ENCODE measurements at regions not wholly inside any gene's neighbourhood (a gene's known extent, or its start where the extent isn't known, plus 50 kb on each side); places are given as distances from the start of the nearest gene placed in this dataset.
"Not testable (repeated sequence)": the region's sequence is repeated elsewhere in the genome, so short reads cannot be mapped to it uniquely, and the experiment has no call there.

- Histone ChIP-seq H3K36me3 (no peaks in the 10 kb centered on the region), H3K27ac (no peak overlapping the region), H3K9me3 (no peaks in the 10 kb centered on the region), H3K27me3 (no peaks in the 10 kb centered on the region), H3K4me1 (no peaks in the 10 kb centered on the region), H3K4me3 (no peak overlapping the region)
- 88 to 91% methylated on average over 8 of the region's 8 CpGs for WGBS, 2 donors
- no peak for DNase-seq
- no peak for ATAC-seq (ENCODE audit: low FRiP score in 2 of 2)
- no peak for TF ChIP-seq CTCF (IDR thresholded peaks at IDR 0.05)
- TF ChIP-seq POLR2A (IDR thresholded peaks at IDR 0.05) = no peak
- no peak for TF ChIP-seq POLR2AphosphoS5 (IDR thresholded peaks at IDR 0.05)
- no peak for TF ChIP-seq EP300 (IDR thresholded peaks at IDR 0.05)
Measured at GRCh38 chr13:59281453-59281852, 882.3 kb downstream of the DIAPH3 start.

GRCh38 chr13:59292240-59292639, 871.5 kb downstream of the DIAPH3 start:
- WGBS, 2 donors = 84 to 100% methylated on average over 2 to 4 of the region's 5 CpGs
- ATAC-seq (ENCODE audit: low FRiP score in 2 of 2) = not testable (repeated sequence)

GRCh38 chr13:59299584-59299983, 864.1 kb downstream of the DIAPH3 start:
- no peak for DNase-seq
- H3K27me3 ChIP-seq = no peaks in the 10 kb centered on the region
- H3K9me3 ChIP-seq = no peaks in the 10 kb centered on the region
- H3K27ac ChIP-seq = no peak overlapping the region
- no peak for ATAC-seq (ENCODE audit: low FRiP score in 2 of 2)
- H3K36me3 ChIP-seq = no peaks in the 10 kb centered on the region
- TF ChIP-seq CTCF (IDR thresholded peaks at IDR 0.05) (no peak), POLR2A (IDR thresholded peaks at IDR 0.05) (no peak), EP300 (IDR thresholded peaks at IDR 0.05) (no peak), POLR2AphosphoS5 (IDR thresholded peaks at IDR 0.05) (no peak)
- no peaks in the 10 kb centered on the region for H3K4me1 ChIP-seq
- WGBS, 2 donors = 81 to 84% methylated on average over 1 of the region's 1 CpG
- H3K4me3 ChIP-seq = no peak overlapping the region

More at GRCh38 chr13:59292240-59292639, 871.5 kb downstream of the DIAPH3 start:
- not testable (repeated sequence) for H3K4me3 ChIP-seq, DNase-seq, H3K36me3 ChIP-seq, H3K27me3 ChIP-seq, H3K27ac ChIP-seq, H3K4me1 ChIP-seq, H3K9me3 ChIP-seq

GRCh38 chr13:59300355-59301173, 863.2 kb downstream of the DIAPH3 start:
- Histone ChIP-seq H3K27me3 (no peaks in the 10 kb centered on the region), H3K4me3 (no peak overlapping the region), H3K4me1 (no peaks in the 10 kb centered on the region), H3K9me3 (no peaks in the 10 kb centered on the region), H3K27ac (no peak overlapping the region), H3K36me3 (no peaks in the 10 kb centered on the region)
- no peak for TF ChIP-seq POLR2A (IDR thresholded peaks at IDR 0.05)
- TF ChIP-seq CTCF (IDR thresholded peaks at IDR 0.05) = no peak
- TF ChIP-seq EP300 (IDR thresholded peaks at IDR 0.05) = no peak
- no peak for TF ChIP-seq POLR2AphosphoS5 (IDR thresholded peaks at IDR 0.05)
- ATAC-seq (ENCODE audit: low FRiP score in 2 of 2) = peak in 1 of 2 donors; percentile 34
- 83 to 87% methylated on average over 9 of the region's 9 CpGs for WGBS, 2 donors
- no peak for DNase-seq

GRCh38 chr13:59301174-59301567, 862.6 kb downstream of the DIAPH3 start:
- DNase-seq (no peak), ATAC-seq (ENCODE audit: low FRiP score in 2 of 2) (no peak)
- WGBS, 2 donors = 62 to 72% methylated on average over 2 of the region's 2 CpGs
- H3K4me3 ChIP-seq = no peak overlapping the region
- H3K27me3 ChIP-seq = no peaks in the 10 kb centered on the region
- no peaks in the 10 kb centered on the region for H3K9me3 ChIP-seq
- no peaks in the 10 kb centered on the region for H3K36me3 ChIP-seq
- TF ChIP-seq POLR2A (IDR thresholded peaks at IDR 0.05) (no peak), POLR2AphosphoS5 (IDR thresholded peaks at IDR 0.05) (no peak), EP300 (IDR thresholded peaks at IDR 0.05) (no peak), CTCF (IDR thresholded peaks at IDR 0.05) (no peak)
- no peak overlapping the region for H3K27ac ChIP-seq
- H3K4me1 ChIP-seq = no peaks in the 10 kb centered on the region

Data from upper lobe of left lung (tissue), 6 donors.